H1 (cell line): ENCODE measurements at regions not wholly inside any gene's neighbourhood (a gene's known extent, or its start where the extent isn't known, plus 50 kb on each side); places are given as distances from the start of the nearest gene placed in this dataset.
A peak's percentile ranks its signal among the peaks of the same experiment; 100 is the strongest.

Experiments used
- CTCF ChIA-PET: fragments of 300-600 bp; sonication (Branson Sonifier 250); formaldehyde crosslinking; loops from one replicate; lab custom pipeline; 2021; ENCODE audit not compliant: partially characterized antibody; lab: Charles Lee
- POLR2A ChIA-PET: fragments of 300-600 bp; sonication (Branson Sonifier 250); formaldehyde crosslinking; loops from one replicate; lab custom pipeline; 2021; ENCODE audit warnings: inconsistent platforms; ENCODE audit not compliant: partially characterized antibody; lab: Charles Lee
- DNase-seq, 2 experiments: peaks; one replicate each; pipeline versions ENCODE4 v3.0.0 to v3.0.0-alpha.2; 2010 to 2022; ENCODE audit warnings: low spot score in 2 of 2, low read depth in 1 of 2, mixed read lengths in 1 of 2
- FAIRE-seq: peaks from 2 replicates; lab custom pipeline; 2011; peaks lifted over from hg19 to GRCh38; lab: Jason Lieb, UNC
- H2AFZ ChIP-seq: 2 replicates; pipeline ENCODE4 v1.8.1; 2012; ENCODE audit warnings: low read length, inconsistent platforms
- H2AK5ac ChIP-seq: 2 replicates; pipeline ENCODE4 v1.6.1; 2013; ENCODE audit warnings: low read depth, low read length
- H2BK120ac ChIP-seq: replicated peaks from 2 replicates; pipeline ENCODE3; 2013; ENCODE audit warnings: low read depth, low read length, inconsistent platforms
- H2BK12ac ChIP-seq: 2 replicates; pipeline ENCODE4 v1.6.1; 2013; ENCODE audit warnings: low read depth, low read length
- H2BK15ac ChIP-seq: 2 replicates; pipeline ENCODE4 v1.6.1; 2013; ENCODE audit warnings: low read length
- H2BK20ac ChIP-seq: 2 replicates; pipeline ENCODE4 v1.6.1; 2013; ENCODE audit warnings: low read length
- H2BK5ac ChIP-seq: 2 replicates; pipeline ENCODE4 v1.6.1; 2013; ENCODE audit warnings: low read depth, low read length
- H3K14ac ChIP-seq: 2 replicates; pipeline ENCODE4 v1.6.1; 2013; ENCODE audit warnings: inconsistent platforms; ENCODE audit not compliant: insufficient read length
- H3K18ac ChIP-seq: 2 replicates; pipeline ENCODE4 v1.6.1; 2013; ENCODE audit warnings: low read length; ENCODE audit errors: extremely low read depth
- H3K23ac ChIP-seq: 2 replicates; pipeline ENCODE4 v1.6.1; 2013; ENCODE audit warnings: inconsistent platforms; ENCODE audit not compliant: insufficient read length
- H3K23me2 ChIP-seq: 2 replicates; pipeline ENCODE4 v1.6.1; 2013; ENCODE audit warnings: low read depth, low read length
- H3K27ac ChIP-seq: 2 replicates; pipeline ENCODE4 v1.6.1; 2011; ENCODE audit warnings: low read depth, low read length, inconsistent platforms
- H3K27me3 ChIP-seq, 4 experiments: replicated peaks in 1 of 4; 1 replicate in 1 of 4; 2 replicates in 3 of 4; pipeline versions ENCODE4 v1.6.1 to v1.8.1; 2011 to 2013; ENCODE audit warnings: low read length in 3 of 4, mild to moderate bottlenecking in 3 of 4, inconsistent platforms in 2 of 4, mixed read lengths in 2 of 4, moderate library complexity in 1 of 4; ENCODE audit not compliant: control insufficient read depth in 3 of 4, insufficient read depth in 3 of 4; ENCODE audit errors: extremely low read depth in 1 of 4
- H3K36me3 ChIP-seq, 4 experiments: 2 replicates each; pipeline versions ENCODE4 v1.6.1 to v1.8.1; 2011 to 2013; ENCODE audit warnings: mild to moderate bottlenecking in 4 of 4, low read length in 3 of 4, moderate library complexity in 2 of 4, control low read depth in 1 of 4, inconsistent platforms in 1 of 4; ENCODE audit not compliant: insufficient read depth in 4 of 4, control insufficient read depth in 2 of 4
- H3K4ac ChIP-seq: replicated peaks from 2 replicates; pipeline ENCODE3; 2013; ENCODE audit warnings: low read length, low read depth, mixed read lengths, inconsistent platforms; ENCODE audit not compliant: insufficient read length
- H3K4me1 ChIP-seq, 4 experiments: replicated peaks in 1 of 4; 1 replicate in 1 of 4; 2 replicates in 3 of 4; pipeline versions ENCODE4 v1.6.1 to v1.8.1; 2011 to 2013; ENCODE audit warnings: low read length in 3 of 4, inconsistent platforms in 2 of 4, mixed read lengths in 1 of 4; ENCODE audit not compliant: insufficient read depth in 4 of 4, control insufficient read depth in 3 of 4
- H3K4me2 ChIP-seq, 2 experiments: 2 replicates each; pipeline versions ENCODE4 v1.6.1 to v1.8.1; 2011 to 2013; ENCODE audit warnings: low read depth in 2 of 2, low read length in 2 of 2, control low read depth in 1 of 2, inconsistent platforms in 1 of 2, mild to moderate bottlenecking in 1 of 2; ENCODE audit not compliant: insufficient read depth in 1 of 2
- H3K4me3 ChIP-seq, 4 experiments: fragments of 200-600, 300-600 bp in 1 of 4; sonication (generic), shearing (Covaris generic), sonication (Bioruptor Twin) in 1 of 4; 2 replicates each; pipeline versions ENCODE4 v1.5.1 to v1.8.1; 2011 to 2016; ENCODE audit warnings: low read length in 4 of 4, low read depth in 3 of 4, control low read depth in 2 of 4, inconsistent platforms in 2 of 4, mild to moderate bottlenecking in 2 of 4, mixed read lengths in 1 of 4, moderate library complexity in 1 of 4; ENCODE audit not compliant: insufficient read depth in 2 of 4; ENCODE audit errors: extremely low read depth in 1 of 4
- H3K56ac ChIP-seq: replicated peaks from 2 replicates; pipeline ENCODE3; 2013; ENCODE audit warnings: low read depth, mild to moderate bottlenecking, mixed read lengths, low read length, inconsistent platforms; ENCODE audit not compliant: insufficient read length
- H3K79me1 ChIP-seq: 2 replicates; pipeline ENCODE4 v1.6.1; 2013; ENCODE audit warnings: low read depth, low read length, control low read depth
- H3K79me2 ChIP-seq, 2 experiments: 2 replicates each; pipeline versions ENCODE4 v1.6.1 to v1.8.1; 2012 to 2013; ENCODE audit warnings: low read length in 2 of 2, mild to moderate bottlenecking in 2 of 2, inconsistent platforms in 1 of 2; ENCODE audit not compliant: insufficient read depth in 2 of 2, control insufficient read depth in 1 of 2
- H3K9ac ChIP-seq, 4 experiments: replicated peaks in 1 of 4; 1 replicate in 1 of 4; 2 replicates in 3 of 4; pipeline versions ENCODE4 v1.6.1 to v1.8.1; 2011 to 2013; ENCODE audit warnings: low read depth in 3 of 4, low read length in 3 of 4, control low read depth in 2 of 4, mild to moderate bottlenecking in 2 of 4, moderate library complexity in 2 of 4, inconsistent platforms in 1 of 4; ENCODE audit errors: extremely low read depth in 1 of 4
- H3K9me3 ChIP-seq, 2 experiments: 2 replicates each; pipeline versions ENCODE4 v1.6.1 to v1.8.1; 2012 to 2013; ENCODE audit warnings: mild to moderate bottlenecking in 2 of 2, moderate library complexity in 2 of 2, control low read depth in 1 of 2, inconsistent platforms in 1 of 2, low read depth in 1 of 2, low read length in 1 of 2, mixed read lengths in 1 of 2; ENCODE audit not compliant: insufficient read depth in 2 of 2
- H4K20me1 ChIP-seq, 2 experiments: replicated peaks in 1 of 2; 2 replicates each; pipeline versions ENCODE3 to v1.8.1; 2011 to 2013; ENCODE audit warnings: inconsistent platforms in 2 of 2, low read length in 2 of 2, mild to moderate bottlenecking in 1 of 2; ENCODE audit not compliant: insufficient read depth in 2 of 2, control insufficient read depth in 1 of 2
- H4K5ac ChIP-seq: 2 replicates; pipeline ENCODE4 v1.6.1; 2013; ENCODE audit warnings: low read length, low read depth, mixed read lengths, inconsistent platforms; ENCODE audit not compliant: insufficient read length
- H4K8ac ChIP-seq: 2 replicates; pipeline ENCODE4 v1.8.0; 2013; ENCODE audit warnings: mild to moderate bottlenecking, moderate library complexity, low read length, inconsistent platforms; ENCODE audit not compliant: insufficient read depth; ENCODE audit errors: extremely low read depth
- H4K91ac ChIP-seq: replicated peaks from 2 replicates; pipeline ENCODE3; 2013; ENCODE audit warnings: low read length, mixed read lengths, inconsistent platforms; ENCODE audit not compliant: insufficient read length
- CEBPB ChIP-seq: IDR thresholded peaks from 2 replicates; pipeline ENCODE4 v1.6.1; 2012; ENCODE audit warnings: low read depth, low read length
- JUND ChIP-seq: IDR thresholded peaks from 2 replicates; pipeline ENCODE4 v1.6.1; 2011; ENCODE audit warnings: mild to moderate bottlenecking, improper control_type of control experiment, low read length
- WGBS, 2 experiments: shearing (Covaris generic) in 1 of 2; methylation state at CpG; one replicate each; pipeline versions ENCODE4 v1.1.6 to v1.1.7; 2013 to 2015; ENCODE audit warnings: low lambda C conversion rate in 2 of 2, mixed read lengths in 2 of 2, inconsistent platforms in 1 of 2, low coverage in 1 of 2, missing lambda C conversion rate in 1 of 2; ENCODE audit not compliant: insufficient replicate concordance in 2 of 2, insufficient coverage in 1 of 2, insufficient read length in 1 of 2; ENCODE audit errors: extremely low coverage in 1 of 2, missing lambda C conversion rate in 1 of 2; 5-methylcytosine and 5-hydroxymethylcytosine counted together

- Histone ChIP-seq H3K18ac (no peak overlapping the region), H2AFZ (no peak overlapping the region), H4K20me1 (no peaks in the 10 kb centered on the region), H3K23me2 (no peaks in the 10 kb centered on the region; the same call in 1 of the 2 replicates), H4K5ac (no peak overlapping the region), H3K79me2 (no peaks in the 10 kb centered on the region), H3K36me3 (no peaks in the 10 kb centered on the region), H4K8ac (no peak overlapping the region), H3K79me1 (no peaks in the 10 kb centered on the region), H3K56ac (no peak overlapping the region), H2BK20ac (no peak overlapping the region), H3K4me3 (no peak overlapping the region), H3K23ac (no peak overlapping the region), H3K9ac (no peak overlapping the region), H3K14ac (no peak overlapping the region), H2AK5ac (no peak overlapping the region), H3K27me3 (no peaks in the 10 kb centered on the region), H3K9me3 (no peaks in the 10 kb centered on the region), H4K91ac (no peak overlapping the region), H3K4ac (no peak overlapping the region), H2BK15ac (no peak overlapping the region), H3K4me2 (no peak overlapping the region), H2BK12ac (0 out of 2 replicates have a peak overlapping the region, but pooled peaks have one; percentile 72), H2BK5ac (no peak overlapping the region), H3K27ac (no peak overlapping the region), H3K4me1 (no peaks in the 10 kb centered on the region), H2BK120ac (no peak overlapping the region)
- DNase-seq (no peak), FAIRE-seq (no peak)
- 83% methylated on average over 1 of the region's 1 CpG; no CpG with 5 or more reads in 1 of the 2 experiments for WGBS, 2 experiments
- TF ChIP-seq CEBPB, result no peak
- no peak for TF ChIP-seq JUND
- ChIA-PET POLR2A (interaction anchor here (0.6 kb wide), 1 partner anchor 15 kb away, joined by 4 read pairs; no protein-coding TSS in a partner anchor), CTCF (interaction anchor here (0.6 to 1.1 kb wide), 3 partner anchors 13 to 257 kb away, joined by 3 to 5 read pairs (median 4); no protein-coding TSS in a partner anchor)
Observed at GRCh38 chr10:89079961-89080360, 89.4 kb downstream of the FAS start.
